ENCODE measurements at regions not wholly inside any gene's neighbourhood (a gene's known extent, or its start where the extent isn't known, plus 50 kb on each side); places are given as distances from the start of the nearest gene placed in this dataset.
A peak's percentile ranks its signal among the peaks of the same experiment; 100 is the strongest.

- DNase-seq (ENCODE audit: low read depth in 4 of 6, low spot score in 6 of 6), result no peak
- WGBS (ENCODE audit: insufficient coverage), result 100% methylated on average over 1 of the region's 1 CpG
Observed at GRCh38 chr10:31689233-31689632, 239.4 kb downstream of the ARHGAP12 start.

GRCh38 chr10:31687663-31688482, 240.8 kb downstream of the ARHGAP12 start:
- no peak overlapping the region for H3K27ac ChIP-seq (ENCODE audit: low read depth, low read length)
- H3K9me3 ChIP-seq (ENCODE audit: control insufficient read depth, insufficient read depth, low read length), result peaks cover 9% of the 10 kb centered on the region
- 83% methylated on average over 1 of the region's 3 CpGs for WGBS (ENCODE audit: insufficient coverage)
- H3K4me1 ChIP-seq (ENCODE audit: control insufficient read depth, insufficient read depth, low read length), result no peaks in the 10 kb centered on the region
- no peak overlapping the region for H3K4me3 ChIP-seq (ENCODE audit: low read depth, low read length)
- DNase-seq (ENCODE audit: low read depth in 4 of 6, low spot score in 6 of 6), result no peak
- H3K36me3 ChIP-seq (ENCODE audit: control insufficient read depth, insufficient read depth, low read length), result no peaks in the 10 kb centered on the region
- no peaks in the 10 kb centered on the region for H3K27me3 ChIP-seq (ENCODE audit: control insufficient read depth, insufficient read depth, low read length)

More at GRCh38 chr10:31689233-31689632, 239.4 kb downstream of the ARHGAP12 start:
- Histone ChIP-seq H3K27me3 (ENCODE audit: control insufficient read depth, insufficient read depth, low read length) (no peaks in the 10 kb centered on the region), H3K9me3 (ENCODE audit: control insufficient read depth, insufficient read depth, low read length) (peaks cover 7% of the 10 kb centered on the region), H3K27ac (ENCODE audit: low read depth, low read length) (no peak overlapping the region), H3K4me3 (ENCODE audit: low read depth, low read length) (no peak overlapping the region), H3K36me3 (ENCODE audit: control insufficient read depth, insufficient read depth, low read length) (no peaks in the 10 kb centered on the region), H3K4me1 (ENCODE audit: control insufficient read depth, insufficient read depth, low read length) (peaks cover 2% of the 10 kb centered on the region)

- Histone ChIP-seq H3K27me3 (ENCODE audit: control insufficient read depth, insufficient read depth, low read length) (no peaks in the 10 kb centered on the region), H3K9me3 (ENCODE audit: control insufficient read depth, insufficient read depth, low read length) (peaks cover 12% of the 10 kb centered on the region), H3K4me3 (ENCODE audit: low read depth, low read length) (no peak overlapping the region), H3K36me3 (ENCODE audit: control insufficient read depth, insufficient read depth, low read length) (no peaks in the 10 kb centered on the region), H3K4me1 (ENCODE audit: control insufficient read depth, insufficient read depth, low read length) (no peaks in the 10 kb centered on the region), H3K27ac (ENCODE audit: low read depth, low read length) (no peak overlapping the region)
- no peak for DNase-seq (ENCODE audit: low read depth in 4 of 6, low spot score in 6 of 6)
Observed at GRCh38 chr10:31686599-31686998, 242.0 kb downstream of the ARHGAP12 start.

GRCh38 chr10:31683682-31684081, 244.9 kb downstream of the ARHGAP12 start:
- Histone ChIP-seq H3K27ac (ENCODE audit: low read depth, low read length) (no peak overlapping the region), H3K9me3 (ENCODE audit: control insufficient read depth, insufficient read depth, low read length) (peaks cover 8% of the 10 kb centered on the region), H3K4me3 (ENCODE audit: low read depth, low read length) (no peak overlapping the region), H3K27me3 (ENCODE audit: control insufficient read depth, insufficient read depth, low read length) (no peaks in the 10 kb centered on the region), H3K36me3 (ENCODE audit: control insufficient read depth, insufficient read depth, low read length) (no peaks in the 10 kb centered on the region), H3K4me1 (ENCODE audit: control insufficient read depth, insufficient read depth, low read length) (peaks cover 5% of the 10 kb centered on the region)
- DNase-seq (ENCODE audit: low read depth in 4 of 6, low spot score in 6 of 6), result no peak
- no CpG with 5 or more reads among the region's 1 CpG for WGBS (ENCODE audit: insufficient coverage)

- Histone ChIP-seq H3K4me3 (ENCODE audit: low read depth, low read length) (no peak overlapping the region), H3K27ac (ENCODE audit: low read depth, low read length) (no peak overlapping the region), H3K9me3 (ENCODE audit: control insufficient read depth, insufficient read depth, low read length) (peaks cover 14% of the 10 kb centered on the region), H3K4me1 (ENCODE audit: control insufficient read depth, insufficient read depth, low read length) (peaks cover 21% of the 10 kb centered on the region), H3K36me3 (ENCODE audit: control insufficient read depth, insufficient read depth, low read length) (no peaks in the 10 kb centered on the region), H3K27me3 (ENCODE audit: control insufficient read depth, insufficient read depth, low read length) (no peaks in the 10 kb centered on the region)
- 64% methylated on average over 4 of the region's 4 CpGs for WGBS (ENCODE audit: insufficient coverage)
- DNase-seq (ENCODE audit: low read depth in 4 of 6, low spot score in 6 of 6), result peak in 1 of 6 donors; percentile 51
Observed at GRCh38 chr10:31679936-31680335, 248.7 kb downstream of the ARHGAP12 start.

- 55% methylated on average over 11 of the region's 20 CpGs for WGBS (ENCODE audit: insufficient coverage)
- no peaks in the 10 kb centered on the region for H3K36me3 ChIP-seq (ENCODE audit: control insufficient read depth, insufficient read depth, low read length)
- DNase-seq (ENCODE audit: low read depth in 4 of 6, low spot score in 6 of 6), result peak in 2 of 6 donors; percentile 71 to 72
- peaks cover 12% of the 10 kb centered on the region for H3K9me3 ChIP-seq (ENCODE audit: control insufficient read depth, insufficient read depth, low read length)
- peaks cover 21% of the 10 kb centered on the region for H3K4me1 ChIP-seq (ENCODE audit: control insufficient read depth, insufficient read depth, low read length)
- no peak overlapping the region for H3K27ac ChIP-seq (ENCODE audit: low read depth, low read length)
- no peak overlapping the region for H3K4me3 ChIP-seq (ENCODE audit: low read depth, low read length)
- no peaks in the 10 kb centered on the region for H3K27me3 ChIP-seq (ENCODE audit: control insufficient read depth, insufficient read depth, low read length)
Observed at GRCh38 chr10:31678575-31679516, 249.8 kb downstream of the ARHGAP12 start.

GRCh38 chr10:31678139-31678536, 250.5 kb downstream of the ARHGAP12 start:
- Histone ChIP-seq H3K4me3 (ENCODE audit: low read depth, low read length) (no peak overlapping the region), H3K4me1 (ENCODE audit: control insufficient read depth, insufficient read depth, low read length) (peaks cover 21% of the 10 kb centered on the region), H3K36me3 (ENCODE audit: control insufficient read depth, insufficient read depth, low read length) (no peaks in the 10 kb centered on the region), H3K9me3 (ENCODE audit: control insufficient read depth, insufficient read depth, low read length) (peaks cover 12% of the 10 kb centered on the region), H3K27me3 (ENCODE audit: control insufficient read depth, insufficient read depth, low read length) (no peaks in the 10 kb centered on the region), H3K27ac (ENCODE audit: low read depth, low read length) (peak overlapping the region; percentile 22)
- peak in 2 of 6 donors; percentile 64 to 67 for DNase-seq (ENCODE audit: low read depth in 4 of 6, low spot score in 6 of 6)
- 39% methylated on average over 12 of the region's 12 CpGs for WGBS (ENCODE audit: insufficient coverage)

- Histone ChIP-seq H3K9me3 (ENCODE audit: control insufficient read depth, insufficient read depth, low read length) (peaks cover 9% of the 10 kb centered on the region), H3K4me3 (ENCODE audit: low read depth, low read length) (no peak overlapping the region), H3K27me3 (ENCODE audit: control insufficient read depth, insufficient read depth, low read length) (no peaks in the 10 kb centered on the region), H3K4me1 (ENCODE audit: control insufficient read depth, insufficient read depth, low read length) (peaks cover 21% of the 10 kb centered on the region), H3K36me3 (ENCODE audit: control insufficient read depth, insufficient read depth, low read length) (no peaks in the 10 kb centered on the region), H3K27ac (ENCODE audit: low read depth, low read length) (peak overlapping the region; percentile 22)
- peak in 3 of 6 donors; percentile 61 to 91 (median 77) for DNase-seq (ENCODE audit: low read depth in 4 of 6, low spot score in 6 of 6)
- 52% methylated on average over 14 of the region's 16 CpGs for WGBS (ENCODE audit: insufficient coverage)
Observed at GRCh38 chr10:31677195-31678138, 251.2 kb downstream of the ARHGAP12 start.

- Histone ChIP-seq H3K4me1 (ENCODE audit: control insufficient read depth, insufficient read depth, low read length) (peaks cover 21% of the 10 kb centered on the region), H3K9me3 (ENCODE audit: control insufficient read depth, insufficient read depth, low read length) (peaks cover 11% of the 10 kb centered on the region), H3K36me3 (ENCODE audit: control insufficient read depth, insufficient read depth, low read length) (no peaks in the 10 kb centered on the region), H3K27ac (ENCODE audit: low read depth, low read length) (no peak overlapping the region), H3K27me3 (ENCODE audit: control insufficient read depth, insufficient read depth, low read length) (no peaks in the 10 kb centered on the region), H3K4me3 (ENCODE audit: low read depth, low read length) (no peak overlapping the region)
- DNase-seq (ENCODE audit: low read depth in 4 of 6, low spot score in 6 of 6), result no peak
Observed at GRCh38 chr10:31675726-31676125, 252.9 kb downstream of the ARHGAP12 start.
